ENCODE measurements at regions not wholly inside any gene's neighbourhood (a gene's known extent, or its start where the extent isn't known, plus 50 kb on each side); places are given as distances from the start of the nearest gene placed in this dataset.

DNA sequence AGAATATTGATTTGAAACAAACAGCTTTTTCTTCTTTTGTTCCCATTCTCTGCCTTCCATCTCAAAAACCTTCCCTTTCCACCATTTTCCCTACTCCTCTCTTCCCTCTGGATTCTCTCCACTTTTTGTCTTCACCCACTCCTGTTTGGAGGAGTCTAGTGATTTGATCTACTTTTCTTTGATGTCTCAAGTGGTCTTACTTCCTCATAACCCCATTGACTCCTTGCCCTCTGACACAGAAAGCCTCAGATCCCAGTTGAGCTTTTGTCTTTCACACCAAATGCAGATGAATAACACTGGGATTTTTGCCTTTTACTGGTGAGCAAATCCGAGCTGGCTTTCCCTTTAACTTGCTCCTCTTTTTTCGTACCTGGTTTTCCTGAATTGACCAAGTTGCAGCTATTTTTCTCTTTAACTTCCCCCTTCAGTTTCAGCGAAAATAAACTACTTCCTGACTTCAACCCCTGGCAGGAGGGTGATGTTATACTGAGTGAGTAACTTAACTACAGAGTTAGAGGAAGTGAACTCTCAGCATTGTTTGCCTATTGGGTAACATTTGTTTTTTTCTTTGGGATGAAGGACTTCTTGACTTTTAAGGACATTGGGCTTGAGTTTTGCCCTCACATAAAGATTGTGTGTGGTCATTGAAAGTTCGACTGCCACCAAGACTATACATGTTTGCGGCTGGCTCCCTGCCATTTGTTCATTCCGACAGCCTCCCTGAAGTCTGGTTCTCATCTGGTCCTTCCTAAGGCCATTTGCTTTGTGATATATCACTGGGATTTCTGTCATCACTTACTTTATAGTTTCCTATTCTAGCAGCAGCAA lies 392.8 kb upstream of the NR3C2 start:
- H3K36me3 ChIP-seq (replicated peaks in 1 of 2; ENCODE audit: insufficient read depth in 1 of 2, low read depth in 2 of 2): no peaks in the 10 kb centered on the region
- H3K9me3 ChIP-seq: no peaks in the 10 kb centered on the region
- peak in 1 of 4 donors; percentile 46 for DNase-seq
- 56 to 65% methylated on average over 6 of the region's 6 CpGs for WGBS, 2 donors
- no peak overlapping the region for H3K4me3 ChIP-seq
- H3K27ac ChIP-seq: peak overlapping the region in 2 of 4 donors; percentile 67 to 72
- peaks cover 11% of the 10 kb centered on the region for H3K4me1 ChIP-seq
- TF ChIP-seq, protein P1, sequence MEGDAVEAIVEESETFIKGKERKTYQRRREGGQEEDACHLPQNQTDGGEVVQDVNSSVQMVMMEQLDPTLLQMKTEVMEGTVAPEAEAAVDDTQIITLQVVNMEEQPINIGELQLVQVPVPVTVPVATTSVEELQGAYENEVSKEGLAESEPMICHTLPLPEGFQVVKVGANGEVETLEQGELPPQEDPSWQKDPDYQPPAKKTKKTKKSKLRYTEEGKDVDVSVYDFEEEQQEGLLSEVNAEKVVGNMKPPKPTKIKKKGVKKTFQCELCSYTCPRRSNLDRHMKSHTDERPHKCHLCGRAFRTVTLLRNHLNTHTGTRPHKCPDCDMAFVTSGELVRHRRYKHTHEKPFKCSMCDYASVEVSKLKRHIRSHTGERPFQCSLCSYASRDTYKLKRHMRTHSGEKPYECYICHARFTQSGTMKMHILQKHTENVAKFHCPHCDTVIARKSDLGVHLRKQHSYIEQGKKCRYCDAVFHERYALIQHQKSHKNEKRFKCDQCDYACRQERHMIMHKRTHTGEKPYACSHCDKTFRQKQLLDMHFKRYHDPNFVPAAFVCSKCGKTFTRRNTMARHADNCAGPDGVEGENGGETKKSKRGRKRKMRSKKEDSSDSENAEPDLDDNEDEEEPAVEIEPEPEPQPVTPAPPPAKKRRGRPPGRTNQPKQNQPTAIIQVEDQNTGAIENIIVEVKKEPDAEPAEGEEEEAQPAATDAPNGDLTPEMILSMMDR (IDR thresholded peaks at IDR 0.05): no peak
- no peak for TF ChIP-seq POLR2A (IDR thresholded peaks at IDR 0.05)
- peak; percentile 91 for ATAC-seq
- intact Hi-C loops (cut with DNase I): no loop called here
- no peaks in the 10 kb centered on the region for H3K27me3 ChIP-seq

DNA sequence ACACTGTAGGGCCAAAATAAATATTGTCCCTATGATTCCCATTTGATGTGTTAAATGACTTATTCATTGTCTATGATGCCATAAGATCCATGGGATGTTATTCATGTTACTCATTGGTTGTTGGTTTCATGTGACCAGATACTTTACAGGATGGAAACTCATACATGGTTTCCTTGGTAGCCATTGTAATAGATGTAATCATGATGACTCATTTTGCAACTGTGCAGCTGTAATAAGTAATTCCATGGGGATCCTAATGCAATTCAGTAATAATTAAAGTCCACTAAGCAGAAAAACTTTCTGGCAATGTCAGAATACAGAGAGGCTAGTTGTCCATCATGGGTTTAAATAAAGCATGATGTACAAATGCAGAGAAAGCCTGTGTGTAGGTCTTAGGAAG lies 389.7 kb upstream of the NR3C2 start:
- H3K27me3 ChIP-seq: no peaks in the 10 kb centered on the region
- no peak overlapping the region for H3K4me3 ChIP-seq
- peaks cover 0 to 5% (median 0%) of the 10 kb centered on the region in 3 donors for H3K9me3 ChIP-seq
- no peak overlapping the region for H3K27ac ChIP-seq
- DNase-seq: no peak
- peaks cover 11% of the 10 kb centered on the region for H3K4me1 ChIP-seq
- intact Hi-C loops (cut with DNase I): no loop called here
- no peaks in the 10 kb centered on the region for H3K36me3 ChIP-seq (replicated peaks in 1 of 2; ENCODE audit: insufficient read depth in 1 of 2, low read depth in 2 of 2)
- no peak for ATAC-seq
- no peak for TF ChIP-seq POLR2A (IDR thresholded peaks at IDR 0.05)
- TF ChIP-seq, protein P1 (IDR thresholded peaks at IDR 0.05): no peak

DNA sequence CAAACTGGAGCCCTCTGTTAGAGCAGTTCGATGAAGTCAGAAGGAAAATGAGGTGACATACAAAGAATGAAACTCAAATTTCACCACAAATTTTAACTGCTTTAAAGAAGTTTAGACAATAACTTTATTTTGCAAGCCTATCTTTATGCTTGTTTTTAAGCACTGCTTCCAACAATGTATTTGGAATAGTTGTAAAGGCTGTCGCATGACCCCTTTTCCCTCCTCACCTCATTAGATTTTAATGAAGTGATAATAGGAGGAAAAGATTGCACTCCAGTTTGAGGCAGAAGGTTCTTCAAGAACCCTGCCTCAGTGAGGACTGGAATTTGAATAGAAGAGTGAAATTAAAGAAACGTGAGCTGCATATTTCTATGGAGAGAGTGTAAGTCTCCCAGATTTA lies 386.1 kb upstream of the NR3C2 start:
- intact Hi-C loops (cut with DNase I): no loop called here
- peaks cover 2% of the 10 kb centered on the region for H3K4me1 ChIP-seq
- 51 to 68% methylated on average over 3 of the region's 3 CpGs for WGBS, 2 donors

DNA sequence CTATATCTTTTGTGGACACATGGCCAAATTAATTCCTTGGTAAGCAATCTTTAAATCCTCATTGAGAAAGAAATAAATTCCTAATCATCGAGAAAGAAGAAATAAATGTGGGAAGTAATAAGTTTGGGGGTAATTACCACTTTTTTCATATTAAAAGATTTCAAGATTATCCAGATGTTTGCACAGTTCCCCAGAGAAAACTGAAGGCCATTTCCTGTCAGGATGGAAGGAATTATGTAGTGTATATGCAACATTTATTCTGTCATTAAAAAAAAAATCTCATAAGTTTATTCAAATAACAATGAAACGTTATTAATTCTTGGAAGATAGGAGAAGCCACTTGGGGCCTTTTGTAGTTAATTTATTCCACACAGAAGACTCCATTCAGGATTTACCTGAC lies 385.6 kb upstream of the NR3C2 start:
- peaks cover 0 to 5% (median 0%) of the 10 kb centered on the region in 3 donors for H3K9me3 ChIP-seq
- intact Hi-C loops (cut with DNase I): no loop called here
- H3K4me1 ChIP-seq: peaks cover 4% of the 10 kb centered on the region
- WGBS, 2 donors: 62 to 66% methylated on average over 2 of the region's 2 CpGs
- no peak for TF ChIP-seq POLR2A (IDR thresholded peaks at IDR 0.05)
- TF ChIP-seq, protein P1 (IDR thresholded peaks at IDR 0.05): no peak
- no peak overlapping the region for H3K4me3 ChIP-seq
- ATAC-seq: no peak
- no peaks in the 10 kb centered on the region for H3K36me3 ChIP-seq (replicated peaks in 1 of 2; ENCODE audit: insufficient read depth in 1 of 2, low read depth in 2 of 2)
- no peak for DNase-seq
- H3K27me3 ChIP-seq: no peaks in the 10 kb centered on the region
- H3K27ac ChIP-seq: no peak overlapping the region

More for the DNA sequence above, 386.1 kb upstream of the NR3C2 start:
- no peak overlapping the region for H3K4me3 ChIP-seq
- H3K36me3 ChIP-seq (replicated peaks in 1 of 2; ENCODE audit: insufficient read depth in 1 of 2, low read depth in 2 of 2): no peaks in the 10 kb centered on the region
- DNase-seq (no peak), ATAC-seq (no peak)
- H3K9me3 ChIP-seq: peaks cover 0 to 5% (median 0%) of the 10 kb centered on the region in 3 donors
- no peak overlapping the region for H3K27ac ChIP-seq
- no peaks in the 10 kb centered on the region for H3K27me3 ChIP-seq
- no peak for TF ChIP-seq POLR2A (IDR thresholded peaks at IDR 0.05)
- TF ChIP-seq, protein P1 (IDR thresholded peaks at IDR 0.05): no peak

DNA sequence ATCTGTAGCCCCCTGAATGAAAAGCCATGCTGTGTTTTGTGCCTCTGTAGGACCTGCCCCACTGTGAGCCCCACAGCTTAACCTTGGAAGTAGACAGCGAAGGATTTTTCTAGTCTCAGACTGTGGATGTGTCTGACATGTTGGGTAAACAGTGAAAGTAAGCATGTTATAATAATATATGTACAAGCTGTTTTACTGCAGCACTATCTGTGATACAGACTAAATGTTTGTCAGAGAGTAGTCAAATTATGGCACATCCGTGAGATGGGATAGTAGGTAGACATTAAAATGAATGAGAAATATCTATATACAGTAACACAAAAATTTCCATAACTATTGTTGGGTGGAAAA lies 381.2 kb upstream of the NR3C2 start:
- Histone ChIP-seq H3K4me1 (peaks cover 4% of the 10 kb centered on the region), H3K4me3 (no peak overlapping the region), H3K9me3 (no peaks in the 10 kb centered on the region), H3K27me3 (no peaks in the 10 kb centered on the region), H3K27ac (no peak overlapping the region), H3K36me3 (replicated peaks in 1 of 2; ENCODE audit: insufficient read depth in 1 of 2, low read depth in 2 of 2) (no peaks in the 10 kb centered on the region)
- intact Hi-C loops (cut with DNase I): no loop called here
- TF ChIP-seq, protein P1 (IDR thresholded peaks at IDR 0.05): no peak
- no peak for TF ChIP-seq POLR2A (IDR thresholded peaks at IDR 0.05)
- no peak for DNase-seq
- 60 to 75% methylated on average over 2 of the region's 2 CpGs for WGBS, 2 donors
- no peak for ATAC-seq
